DMS 273 (cell line): ENCODE measurements at regions not wholly inside any gene's neighbourhood (a gene's known extent, or its start where the extent isn't known, plus 50 kb on each side); places are given as distances from the start of the nearest gene placed in this dataset.

ENCODE experiments used
- DNase-seq: peaks from one replicate; lab custom pipeline; 2025; ENCODE audit not compliant: unreplicated experiment; lab: John Stamatoyannopoulos, UW

DNA sequence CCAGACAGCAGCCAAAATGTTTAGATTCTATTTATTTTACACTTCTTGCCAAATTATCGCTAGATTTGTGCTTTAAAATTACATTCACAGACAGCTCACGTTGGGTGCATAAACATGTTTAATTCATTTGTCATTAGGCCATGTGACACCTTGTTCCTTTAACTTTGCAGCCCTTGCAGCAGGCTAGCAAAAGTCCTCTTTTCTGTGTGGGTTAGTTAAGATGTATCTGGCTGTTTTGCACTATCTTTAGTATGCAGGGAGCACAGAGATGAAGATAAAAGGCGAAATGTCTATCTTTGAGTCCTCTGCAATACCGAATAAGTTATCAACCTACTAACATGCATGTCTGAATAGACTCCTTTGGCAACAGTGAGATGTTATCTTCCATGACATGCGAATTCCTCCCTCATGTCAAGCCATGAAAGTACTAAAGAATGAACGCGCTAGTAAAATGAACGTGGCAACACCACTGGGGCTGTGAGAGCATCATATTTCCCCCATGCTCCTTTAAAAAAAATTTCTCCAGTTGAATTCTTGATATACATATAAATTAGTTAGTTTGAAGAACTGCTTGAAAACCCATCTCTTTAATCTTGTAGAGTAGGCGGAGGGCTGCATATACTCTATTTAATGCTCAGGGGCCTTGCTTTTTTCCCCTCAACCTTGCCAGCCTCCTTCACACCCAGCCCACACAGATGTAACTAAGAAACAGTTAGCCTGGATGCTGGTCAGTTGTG is 620.4 kb upstream of the NR2F2 start:
- no peak for DNase-seq

DNA sequence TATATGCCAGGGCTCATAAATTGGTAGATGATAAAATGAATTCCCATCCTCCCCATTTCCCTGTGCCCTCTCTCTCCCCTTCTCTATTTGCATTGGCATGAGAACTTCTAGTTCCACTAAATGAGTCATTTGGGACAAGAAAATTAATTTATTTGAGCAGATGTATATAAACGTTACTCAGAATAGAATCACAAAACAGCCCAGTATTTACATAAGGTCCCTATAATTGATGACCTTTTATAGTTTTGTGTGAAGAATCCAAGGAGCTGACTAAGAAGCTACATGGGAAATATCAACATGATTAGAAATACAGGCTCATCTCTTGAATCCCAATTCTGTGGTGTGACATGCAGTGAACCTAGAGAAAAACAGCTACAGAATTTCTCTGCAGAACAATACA is 617.7 kb upstream of the NR2F2 start:
- DNase-seq = no peak

DNA sequence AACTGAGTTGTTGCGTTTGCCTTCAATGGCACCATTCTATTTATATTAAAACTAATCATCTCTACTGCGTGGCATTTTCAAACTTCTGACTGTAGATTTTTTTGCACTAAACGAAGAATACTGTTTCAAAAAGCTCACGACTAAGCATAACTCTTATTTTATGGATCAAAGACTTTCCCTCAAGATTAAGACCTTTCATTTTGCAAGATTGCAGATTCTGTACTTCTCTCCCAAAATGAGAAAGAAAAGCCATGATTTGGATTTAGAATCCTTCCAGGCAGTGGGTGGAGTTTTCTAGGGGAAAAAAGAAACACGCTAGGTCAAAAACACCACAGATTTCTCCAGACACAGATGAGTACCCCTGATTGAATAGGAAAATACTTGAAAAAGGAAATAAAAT is 617.2 kb upstream of the NR2F2 start:
- no peak for DNase-seq

DNA sequence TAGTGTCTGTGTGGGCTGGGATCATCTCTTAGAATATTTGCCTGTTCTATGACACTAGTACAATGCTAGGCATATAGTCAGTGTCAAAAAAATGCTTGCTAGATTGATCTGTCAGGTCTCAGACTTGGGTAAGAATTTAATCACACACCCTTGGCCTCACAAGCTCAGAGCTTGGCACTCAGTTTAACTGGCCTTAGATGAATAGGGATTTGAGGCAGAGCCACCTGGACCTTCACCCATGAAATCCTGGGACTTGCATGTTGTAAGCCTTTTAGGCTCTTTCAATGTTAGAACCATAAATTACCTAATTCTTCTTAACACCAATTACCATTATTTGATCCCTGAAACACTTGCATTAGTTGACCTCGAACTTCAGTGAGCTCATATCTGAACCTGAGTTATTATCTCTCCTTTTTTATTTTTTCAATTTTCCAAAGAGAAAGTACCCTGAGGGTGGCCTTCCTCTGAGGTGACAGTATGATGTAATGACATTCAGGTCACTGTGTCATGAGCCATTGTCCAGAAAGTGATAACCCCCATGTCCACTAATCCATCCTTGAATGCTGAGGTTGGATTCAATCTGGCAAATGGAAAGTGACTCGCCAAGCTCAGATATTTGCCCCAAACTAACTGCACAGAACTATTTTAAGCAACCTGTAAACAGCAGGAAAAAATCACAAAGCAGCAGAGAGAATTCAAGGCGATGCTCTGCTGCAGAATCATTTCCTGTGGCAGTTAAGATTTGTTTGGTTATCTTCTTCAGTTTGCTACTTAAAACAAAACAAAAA is 615.2 kb upstream of the NR2F2 start:
- no peak for DNase-seq

DNA sequence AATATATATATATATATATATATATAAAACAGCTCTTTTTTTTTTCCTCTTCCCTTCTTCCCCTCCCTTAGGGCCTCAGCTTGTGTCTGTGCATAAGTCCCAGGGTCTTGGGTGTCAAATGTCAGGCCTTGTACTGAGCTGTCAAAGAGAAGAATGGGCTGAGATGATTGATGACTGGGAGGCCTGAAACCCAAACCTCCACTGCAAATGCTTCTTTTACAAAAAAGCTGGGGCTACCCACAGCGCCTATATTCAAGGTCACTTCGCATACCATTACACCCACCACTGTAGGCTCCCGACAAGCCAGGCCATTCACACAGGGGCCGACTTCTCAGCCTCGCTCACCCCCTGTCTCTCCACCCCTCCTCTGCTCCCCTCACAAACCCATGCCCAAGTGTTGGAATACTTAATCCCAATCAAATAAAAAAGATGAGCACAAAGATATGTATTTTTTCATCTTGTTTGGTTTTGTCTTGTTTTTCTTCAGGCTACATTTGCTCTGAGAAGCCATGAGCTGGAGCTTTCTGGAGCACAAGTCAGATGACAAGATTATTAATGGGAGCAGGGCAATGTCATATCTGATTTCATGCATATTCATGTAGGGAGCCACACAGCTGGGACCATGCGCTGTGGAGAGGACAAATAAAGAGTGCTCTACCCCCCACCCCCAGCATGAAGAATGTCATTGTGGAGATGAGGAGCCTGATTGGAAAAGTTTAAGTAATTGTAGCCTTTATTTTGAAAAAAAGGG is 614.4 kb upstream of the NR2F2 start:
- DNase-seq = no peak

DNA sequence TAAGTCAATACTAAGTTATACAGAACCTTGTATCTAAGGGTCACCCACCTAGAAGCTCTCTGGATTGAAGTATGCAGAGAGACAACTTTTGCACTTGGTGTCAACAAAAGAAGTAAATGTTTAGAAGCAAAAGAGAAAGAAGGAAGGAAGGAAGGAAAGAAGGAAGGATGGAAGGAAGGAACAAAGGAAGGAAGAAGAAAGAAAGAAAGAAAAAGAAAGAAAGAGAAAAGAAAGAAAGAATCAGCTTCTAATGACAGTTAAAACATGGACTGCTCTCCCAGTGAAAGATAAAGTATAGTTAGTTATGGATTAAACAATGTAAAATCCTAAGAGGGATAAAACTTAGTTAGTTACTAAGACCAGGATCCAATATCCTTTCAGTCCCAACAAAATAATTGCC is 613.8 kb upstream of the NR2F2 start:
- no peak for DNase-seq

DNA sequence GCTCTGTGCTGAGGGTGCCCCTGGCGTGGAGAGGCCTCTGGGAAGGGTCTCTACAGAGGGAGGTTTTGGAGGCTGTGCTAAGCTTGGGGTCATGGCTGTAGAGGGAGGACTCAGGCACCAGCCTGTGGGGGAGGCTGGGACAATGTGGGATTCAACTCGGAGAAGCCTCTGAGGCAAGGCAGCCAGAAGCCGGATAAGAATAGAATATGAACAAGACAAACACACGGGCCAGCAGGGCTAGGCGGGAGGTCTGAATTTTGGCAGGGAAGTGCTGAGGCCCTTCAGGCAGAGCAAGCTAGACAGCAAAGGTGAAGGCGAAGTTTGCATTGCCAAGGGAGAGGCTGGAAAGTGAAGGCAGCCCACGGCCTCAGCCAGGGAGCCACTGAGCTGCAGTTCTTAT is 612.1 kb upstream of the NR2F2 start:
- DNase-seq = no peak

DNA sequence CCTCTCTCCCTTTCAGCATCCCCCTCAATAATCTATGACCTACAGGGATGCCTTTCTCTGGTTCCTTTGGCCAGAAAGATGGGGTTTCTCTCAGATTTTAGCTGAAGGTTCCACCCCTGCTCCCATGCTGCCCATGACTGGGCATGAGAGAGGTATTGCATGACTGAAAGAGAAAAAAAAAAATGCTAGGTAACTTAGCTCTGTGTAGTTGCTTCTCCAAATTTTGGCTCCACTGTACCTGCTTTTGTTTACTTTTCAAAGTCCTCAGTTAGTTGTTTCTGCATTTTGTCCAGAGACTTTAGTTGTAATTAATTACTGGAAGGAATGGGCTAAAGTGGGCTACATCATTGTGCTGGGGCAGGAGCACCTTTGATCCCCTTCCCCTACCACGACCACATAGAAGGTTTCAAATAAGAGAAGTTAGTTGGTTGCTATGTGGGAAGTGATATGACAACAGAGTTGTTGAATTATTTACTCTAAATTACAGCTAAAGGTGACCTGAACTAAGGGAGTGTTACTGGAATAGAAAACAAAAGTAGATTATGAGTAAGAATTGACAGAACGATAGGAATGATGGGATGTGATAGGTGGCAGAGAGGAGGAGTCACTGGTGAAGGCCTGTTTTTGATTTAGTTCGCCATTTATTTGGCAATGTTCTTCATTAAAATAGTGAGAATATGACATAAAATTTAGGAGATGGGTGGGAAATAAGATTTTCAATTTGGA is 605.4 kb upstream of the NR2F2 start:
- no peak for DNase-seq

DNA sequence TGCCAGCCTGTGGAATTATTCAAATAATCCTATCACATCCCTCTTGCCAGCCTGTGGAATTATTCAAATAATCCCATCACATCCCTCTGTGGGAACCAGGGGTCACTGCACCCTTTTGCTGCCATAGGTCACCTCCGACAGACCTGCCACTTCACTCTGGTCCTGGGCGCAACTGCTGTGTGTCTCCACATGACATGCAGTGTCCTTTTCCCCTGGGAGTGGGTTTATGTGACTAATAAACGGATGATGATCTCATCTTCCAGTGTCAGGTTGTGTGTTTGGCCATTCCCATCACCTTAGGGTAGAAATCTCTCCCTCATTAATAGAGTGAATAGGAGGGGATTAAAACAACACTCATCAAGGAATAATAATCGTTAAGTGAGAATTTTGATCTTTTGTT is 603.6 kb upstream of the NR2F2 start:
- no peak for DNase-seq

DNA sequence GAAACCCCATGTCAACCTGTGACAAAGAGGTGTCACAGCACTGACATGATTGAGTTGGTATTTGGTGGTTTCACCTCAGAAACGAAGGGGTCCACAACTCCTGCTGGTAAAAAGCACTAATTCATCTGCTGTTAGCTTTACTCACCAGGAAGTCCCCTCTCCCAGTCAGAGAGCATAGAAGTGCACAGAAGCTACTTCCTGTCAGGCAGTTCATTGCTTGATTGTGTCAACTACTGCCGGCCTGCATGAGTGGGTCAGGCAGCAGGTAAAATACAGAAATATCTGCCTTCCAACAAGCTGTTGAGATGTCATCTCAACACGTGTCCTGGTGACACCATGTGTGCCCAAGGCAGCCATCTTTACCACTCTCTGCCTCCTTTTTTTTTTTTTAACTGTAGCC is 596.6 kb upstream of the NR2F2 start:
- DNase-seq = no peak

DNA sequence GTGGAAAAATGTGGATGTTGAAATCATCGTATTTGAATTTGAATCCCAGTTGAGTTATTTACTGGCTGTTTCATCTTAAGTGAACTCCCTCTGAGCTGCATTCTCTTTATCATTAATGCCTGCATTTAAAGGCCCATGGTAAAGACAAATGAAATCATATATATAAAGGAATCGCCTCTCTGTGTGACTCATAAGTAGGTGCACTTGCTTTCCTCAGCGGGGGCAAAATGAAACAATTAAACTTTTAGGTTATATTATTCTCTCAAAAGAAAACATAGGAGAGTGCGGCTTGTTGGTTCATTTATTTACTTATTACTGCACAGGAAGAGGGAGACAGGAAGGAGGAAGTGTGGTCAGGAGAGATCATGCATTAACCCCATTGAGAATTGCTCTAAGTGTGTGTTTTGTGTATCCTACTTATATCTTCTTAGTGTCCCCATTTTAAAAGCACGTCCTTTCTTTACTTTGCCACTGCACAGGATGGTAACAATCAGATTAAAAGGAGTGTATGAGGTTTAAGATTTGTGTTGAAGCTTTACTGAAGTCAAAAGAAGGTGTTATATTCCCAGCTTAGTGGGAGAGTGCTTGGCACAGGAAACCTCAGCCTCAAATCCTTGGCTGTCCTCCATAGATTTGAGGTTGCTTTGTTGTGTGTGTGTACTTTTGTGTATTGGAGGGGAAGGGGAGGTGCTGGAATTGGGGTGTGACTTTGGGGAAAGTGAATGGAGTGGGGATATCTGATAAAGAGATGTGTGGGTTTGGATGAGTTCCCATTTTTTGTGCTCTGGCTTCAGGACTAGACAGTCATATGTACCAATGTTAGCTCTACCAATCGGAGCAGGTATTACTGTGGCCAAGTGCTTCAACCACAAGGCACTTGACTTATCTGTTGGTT is 595.8 kb upstream of the NR2F2 start:
- no peak for DNase-seq

DNA sequence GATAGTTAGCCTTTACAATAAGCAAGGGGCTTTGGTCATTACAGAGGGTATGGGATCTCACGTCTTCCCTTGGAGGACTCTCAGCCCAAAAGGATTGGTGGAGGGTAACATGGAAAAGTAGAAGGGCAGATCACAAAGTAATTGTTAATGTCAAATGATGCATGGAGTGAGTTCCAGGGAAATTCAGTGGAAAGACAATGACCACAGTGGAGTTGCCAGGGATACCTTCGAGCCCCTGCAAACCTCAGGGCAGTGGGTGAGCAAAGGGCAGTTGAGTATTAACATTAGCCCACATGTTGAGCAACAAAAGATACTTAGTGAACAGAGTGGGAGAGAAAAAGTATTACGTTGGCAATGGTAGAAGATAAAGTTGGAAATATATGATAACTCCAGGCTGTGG is 593.4 kb upstream of the NR2F2 start:
- no peak for DNase-seq

DNA sequence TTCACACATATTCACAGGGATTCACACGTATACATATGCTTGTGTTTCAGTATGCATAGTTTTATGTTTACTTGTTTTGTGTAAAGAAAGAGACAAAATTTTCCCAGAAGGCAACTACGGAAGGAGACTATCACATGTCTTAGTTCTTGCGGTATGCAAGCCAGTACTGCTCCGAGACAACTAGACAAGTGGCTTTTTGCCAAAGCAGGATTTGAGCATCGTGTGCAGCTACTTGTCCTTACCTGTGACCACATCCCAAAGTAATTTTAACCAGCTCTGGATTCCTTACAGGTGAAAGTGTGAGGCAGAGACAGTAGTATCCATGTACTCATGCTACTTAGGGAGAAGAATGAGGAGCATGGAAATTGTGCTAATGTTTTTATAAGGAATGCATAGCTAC is 591.4 kb upstream of the NR2F2 start:
- no peak for DNase-seq

DNA sequence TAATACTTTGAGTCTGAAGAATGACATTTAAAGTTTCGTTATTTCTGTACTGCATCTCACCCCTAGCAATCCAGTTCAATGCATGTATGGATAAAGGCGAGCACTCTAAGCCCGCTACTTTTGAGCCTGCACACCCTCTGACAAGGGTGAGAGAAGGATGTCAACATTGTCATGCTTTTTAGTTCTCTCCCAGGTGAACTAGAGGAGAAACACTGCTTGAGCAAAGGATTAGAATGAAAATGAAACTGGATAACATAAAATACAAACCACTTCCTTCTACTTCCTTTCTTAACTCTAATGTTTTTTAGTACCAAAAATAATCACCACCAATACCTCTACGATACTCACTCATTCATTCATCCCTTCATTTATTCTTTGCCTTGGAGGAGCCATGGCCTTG is 588.7 kb upstream of the NR2F2 start:
- no peak for DNase-seq

DNA sequence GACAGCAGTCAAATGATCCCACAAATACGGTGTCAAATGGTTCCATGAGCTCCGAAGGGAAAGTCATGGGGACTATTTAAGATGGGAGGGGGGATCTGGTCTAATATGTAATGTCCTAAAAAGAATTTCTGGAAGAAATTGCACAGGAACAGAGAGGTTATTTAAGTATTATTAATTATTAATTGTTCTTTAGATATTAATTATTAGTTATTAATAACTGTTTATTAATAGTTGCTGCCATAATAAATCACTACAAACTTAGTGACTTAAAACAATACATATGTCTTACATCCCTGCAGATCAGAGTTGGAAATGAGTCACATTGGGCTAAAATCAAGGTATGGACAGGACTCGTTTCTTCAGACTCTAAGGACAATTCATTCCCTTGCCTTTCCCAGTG is 588.2 kb upstream of the NR2F2 start:
- DNase-seq = no peak

DNA sequence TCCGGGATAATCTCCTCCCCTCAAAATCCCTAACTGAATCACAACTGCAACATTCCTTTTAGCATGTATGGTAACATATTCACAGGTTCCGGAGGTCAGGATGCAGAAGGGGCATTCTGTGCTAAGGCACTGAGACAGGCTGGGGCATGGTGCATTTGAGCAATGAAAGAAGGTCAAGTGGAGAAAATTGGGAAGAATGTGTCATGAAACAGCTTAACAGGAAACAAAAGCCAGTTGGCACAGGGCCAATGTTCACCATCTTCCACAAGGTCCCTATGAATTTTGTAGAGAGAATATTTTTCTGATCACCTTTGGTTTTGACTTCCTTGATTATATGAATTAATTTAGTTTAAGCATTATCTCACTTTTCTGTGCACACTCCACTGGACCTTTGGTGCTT is 587.7 kb upstream of the NR2F2 start:
- DNase-seq = no peak

DNA sequence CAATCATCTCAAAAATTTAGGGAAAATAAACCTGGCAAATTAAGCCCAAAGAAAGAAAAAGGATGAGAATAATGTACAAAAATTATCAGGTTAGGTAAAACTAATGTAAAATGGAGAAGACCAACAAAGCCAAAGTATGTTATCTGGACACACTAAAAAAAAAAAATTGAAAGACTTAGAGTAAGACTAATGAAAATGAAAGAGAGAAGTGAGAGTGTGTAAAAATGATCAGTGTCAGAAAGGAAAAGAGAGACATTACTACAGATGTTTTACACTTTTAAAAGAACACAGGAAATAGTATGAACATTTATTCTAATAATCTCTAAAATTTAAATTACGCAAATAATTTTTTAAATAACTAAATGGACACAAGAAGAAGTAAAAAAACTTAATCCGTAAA is 573.3 kb upstream of the NR2F2 start:
- DNase-seq = no peak

DNA sequence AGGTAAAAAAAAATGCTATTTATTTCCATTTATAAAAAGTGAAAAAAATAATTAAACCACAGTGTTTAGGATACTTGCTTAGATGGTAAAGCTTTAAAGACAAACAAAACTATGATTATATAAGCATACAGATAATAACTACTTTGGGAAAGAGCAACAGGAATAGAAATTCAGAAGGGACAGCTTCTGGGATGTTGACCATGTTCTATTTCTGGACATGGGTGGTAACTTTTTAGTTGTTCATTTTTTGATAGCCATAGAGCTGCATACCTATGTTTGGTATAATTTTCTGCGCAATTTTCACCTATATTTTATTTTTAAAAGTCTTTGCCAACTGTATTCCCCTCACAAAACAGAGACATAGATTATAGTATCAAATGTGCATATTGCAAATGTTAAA is 572.0 kb upstream of the NR2F2 start:
- no peak for DNase-seq

DNA sequence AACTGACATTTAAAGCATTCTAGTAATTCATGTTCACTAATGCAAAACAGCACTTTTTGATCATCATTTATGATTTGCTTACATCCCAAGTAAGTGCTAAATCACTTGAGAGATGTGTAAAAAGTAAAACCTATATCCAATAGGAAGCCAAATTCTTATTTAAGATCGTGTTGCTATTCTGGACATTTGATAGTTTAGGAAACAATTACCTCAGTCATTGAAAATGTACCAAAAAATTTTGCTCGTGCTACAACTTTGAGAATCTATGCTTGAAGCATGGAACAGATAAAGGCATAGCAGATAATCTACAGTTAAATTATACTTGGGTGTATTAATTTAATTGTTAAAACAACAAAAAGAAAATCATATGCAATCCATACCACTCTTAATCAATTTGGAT is 571.6 kb upstream of the NR2F2 start:
- no peak for DNase-seq

DNA sequence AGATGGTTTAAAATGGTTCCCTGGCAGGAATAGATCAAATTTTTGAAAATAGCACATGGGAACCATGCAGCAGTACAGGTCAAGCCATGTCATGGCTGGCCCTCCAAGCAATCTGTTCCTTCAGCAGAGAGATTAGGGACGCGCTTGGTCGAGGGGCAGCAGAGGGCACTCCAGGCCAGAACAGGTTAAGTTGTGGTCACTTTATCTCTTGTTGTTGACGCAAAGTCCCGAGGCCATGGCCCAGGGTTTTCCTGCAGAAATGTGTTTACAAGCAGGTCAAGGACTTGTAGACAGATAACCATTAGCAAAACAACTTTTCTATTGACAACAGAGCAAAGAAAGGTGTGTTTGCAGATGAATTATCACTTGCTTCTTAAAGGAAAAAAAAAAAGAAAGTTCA is 570.0 kb upstream of the NR2F2 start:
- no peak for DNase-seq
